ENCODE measurements at regions not wholly inside any gene's neighbourhood (a gene's known extent, or its start where the extent isn't known, plus 50 kb on each side); places are given as distances from the start of the nearest gene placed in this dataset.

- FAIRE-seq (no peak), DNase-seq (ENCODE audit: low spot score in 2 of 2) (no peak)
These were observed 58.4 kb upstream of the IGSF21 start for GRCh38 chr1:18049228-18049627.

- FAIRE-seq, result no peak
- no peak for DNase-seq (ENCODE audit: low spot score in 2 of 2)
These were observed 54.9 kb upstream of the IGSF21 start for GRCh38 chr1:18052671-18053070.

GRCh38 chr1:18055156-18055555 is 52.4 kb upstream of the IGSF21 start:
- no peak for DNase-seq (ENCODE audit: low spot score in 2 of 2)
- no peak for FAIRE-seq

- DNase-seq (ENCODE audit: low spot score in 2 of 2) (no peak), FAIRE-seq (no peak)
These were observed 51.1 kb upstream of the IGSF21 start for GRCh38 chr1:18056545-18056944.

- DNase-seq (ENCODE audit: low spot score in 2 of 2) (no peak), FAIRE-seq (no peak)
These were observed 50.0 kb upstream of the IGSF21 start for GRCh38 chr1:18057623-18058022.

All from frontal cortex (tissue), 3 donors.